ENCODE measurements at regions not wholly inside any gene's neighbourhood (a gene's known extent, or its start where the extent isn't known, plus 50 kb on each side); places are given as distances from the start of the nearest gene placed in this dataset.

DNA sequence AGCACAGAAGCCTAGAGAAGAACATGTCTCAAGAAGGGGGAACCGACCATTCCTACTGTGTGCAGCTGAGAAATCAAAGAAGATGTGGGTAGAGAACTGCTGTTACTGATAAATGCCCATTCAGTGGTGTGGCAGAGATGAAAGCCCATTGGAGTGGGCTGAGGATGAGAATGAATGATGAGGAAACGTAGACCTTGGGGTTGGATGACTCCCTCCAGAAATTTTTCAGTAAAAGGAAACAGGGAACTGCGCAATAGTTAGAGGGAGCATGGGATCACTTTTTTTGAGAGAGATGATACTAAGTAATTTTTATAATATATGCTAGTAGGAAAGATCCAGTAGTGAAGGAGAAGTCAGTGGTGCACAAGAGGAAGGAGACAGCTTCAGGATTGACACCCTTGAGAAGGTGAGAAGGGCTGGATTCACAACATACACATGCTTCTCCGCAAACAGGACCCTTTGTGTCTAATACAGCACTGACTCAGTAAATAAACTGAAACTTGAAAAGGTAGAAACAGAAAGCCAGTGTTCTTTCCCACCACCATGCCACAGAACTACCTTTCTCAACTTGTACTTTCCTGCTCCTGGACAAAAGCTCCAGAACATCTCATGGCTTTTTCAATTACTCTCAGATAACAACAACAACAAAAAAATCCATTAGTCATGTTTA is 104.7 kb upstream of the IL6 start:
- peaks cover 0 to 8% of the 10 kb centered on the region in 2 donors for H3K9me3 ChIP-seq
- no peaks in the 10 kb centered on the region for H3K4me1 ChIP-seq
- intact Hi-C loops (cut with DNase I; ENCODE audit: low total_unique reads) = no loop called here
- no peak for DNase-seq
- no peaks in the 10 kb centered on the region for H3K36me3 ChIP-seq
- no peaks in the 10 kb centered on the region for H3K27me3 ChIP-seq
- H3K27ac ChIP-seq = no peak overlapping the region
- no peak overlapping the region for H3K4me3 ChIP-seq
- no peak for TF ChIP-seq POLR2A (IDR thresholded peaks at IDR 0.05)
- TF ChIP-seq, protein P1, sequence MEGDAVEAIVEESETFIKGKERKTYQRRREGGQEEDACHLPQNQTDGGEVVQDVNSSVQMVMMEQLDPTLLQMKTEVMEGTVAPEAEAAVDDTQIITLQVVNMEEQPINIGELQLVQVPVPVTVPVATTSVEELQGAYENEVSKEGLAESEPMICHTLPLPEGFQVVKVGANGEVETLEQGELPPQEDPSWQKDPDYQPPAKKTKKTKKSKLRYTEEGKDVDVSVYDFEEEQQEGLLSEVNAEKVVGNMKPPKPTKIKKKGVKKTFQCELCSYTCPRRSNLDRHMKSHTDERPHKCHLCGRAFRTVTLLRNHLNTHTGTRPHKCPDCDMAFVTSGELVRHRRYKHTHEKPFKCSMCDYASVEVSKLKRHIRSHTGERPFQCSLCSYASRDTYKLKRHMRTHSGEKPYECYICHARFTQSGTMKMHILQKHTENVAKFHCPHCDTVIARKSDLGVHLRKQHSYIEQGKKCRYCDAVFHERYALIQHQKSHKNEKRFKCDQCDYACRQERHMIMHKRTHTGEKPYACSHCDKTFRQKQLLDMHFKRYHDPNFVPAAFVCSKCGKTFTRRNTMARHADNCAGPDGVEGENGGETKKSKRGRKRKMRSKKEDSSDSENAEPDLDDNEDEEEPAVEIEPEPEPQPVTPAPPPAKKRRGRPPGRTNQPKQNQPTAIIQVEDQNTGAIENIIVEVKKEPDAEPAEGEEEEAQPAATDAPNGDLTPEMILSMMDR (IDR thresholded peaks at IDR 0.05) = no peak

DNA sequence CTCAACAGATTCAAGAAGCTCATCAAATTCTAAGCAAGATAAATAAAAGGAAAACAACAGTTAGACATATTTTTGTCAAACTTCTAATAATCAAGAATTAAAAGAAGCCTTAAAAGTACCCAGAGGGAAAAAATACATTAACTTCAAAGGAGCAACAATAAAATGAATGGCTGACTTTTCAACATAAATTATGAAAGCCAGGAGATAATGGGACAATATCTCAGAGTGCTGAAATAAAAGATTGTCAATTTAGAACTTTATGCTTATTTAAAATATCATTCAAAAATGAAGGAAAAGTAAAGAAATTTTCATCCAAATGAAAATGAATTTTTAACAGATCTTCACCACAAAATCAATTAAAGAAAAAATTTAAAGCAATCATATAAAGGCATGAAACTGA is 108.5 kb upstream of the IL6 start:
- no peak for DNase-seq
- no peaks in the 10 kb centered on the region for H3K27me3 ChIP-seq
- H3K4me1 ChIP-seq = no peaks in the 10 kb centered on the region
- no peak overlapping the region for H3K27ac ChIP-seq
- TF ChIP-seq, protein P1 (IDR thresholded peaks at IDR 0.05) = no peak
- no peak for TF ChIP-seq POLR2A (IDR thresholded peaks at IDR 0.05)
- no peak overlapping the region for H3K4me3 ChIP-seq
- intact Hi-C loops (cut with DNase I; ENCODE audit: low total_unique reads) = no loop called here
- H3K36me3 ChIP-seq = no peaks in the 10 kb centered on the region
- peaks cover 0 to 8% of the 10 kb centered on the region in 2 donors for H3K9me3 ChIP-seq

DNA sequence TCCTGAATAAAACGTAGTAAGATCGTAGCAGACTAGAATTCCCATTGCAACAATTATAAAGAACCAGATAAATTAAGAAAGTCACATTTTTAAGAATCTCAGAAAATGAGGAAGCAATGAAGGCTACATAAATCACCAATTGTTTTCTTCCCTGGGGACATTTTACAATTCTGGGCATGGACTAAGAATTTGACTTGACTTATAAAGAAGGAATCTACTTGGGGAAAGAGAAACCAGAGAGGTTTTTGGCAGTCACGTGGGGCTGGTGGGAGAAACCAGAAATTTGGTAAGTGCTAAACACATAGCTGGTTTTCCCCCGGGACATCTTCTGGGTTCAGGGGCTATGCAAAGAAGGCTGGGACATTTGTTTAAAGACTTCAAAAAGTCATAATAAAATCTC is 109.8 kb upstream of the IL6 start:
- DNase-seq = no peak
- H3K9me3 ChIP-seq = peaks cover 0 to 8% of the 10 kb centered on the region in 2 donors
- TF ChIP-seq POLR2A (IDR thresholded peaks at IDR 0.05) = no peak
- TF ChIP-seq, protein P1 (IDR thresholded peaks at IDR 0.05) = no peak
- intact Hi-C loops (cut with DNase I; ENCODE audit: low total_unique reads) = no loop called here
- no peaks in the 10 kb centered on the region for H3K4me1 ChIP-seq
- no peak overlapping the region for H3K4me3 ChIP-seq
- no peaks in the 10 kb centered on the region for H3K27me3 ChIP-seq
- no peaks in the 10 kb centered on the region for H3K36me3 ChIP-seq
- no peak overlapping the region for H3K27ac ChIP-seq

DNA sequence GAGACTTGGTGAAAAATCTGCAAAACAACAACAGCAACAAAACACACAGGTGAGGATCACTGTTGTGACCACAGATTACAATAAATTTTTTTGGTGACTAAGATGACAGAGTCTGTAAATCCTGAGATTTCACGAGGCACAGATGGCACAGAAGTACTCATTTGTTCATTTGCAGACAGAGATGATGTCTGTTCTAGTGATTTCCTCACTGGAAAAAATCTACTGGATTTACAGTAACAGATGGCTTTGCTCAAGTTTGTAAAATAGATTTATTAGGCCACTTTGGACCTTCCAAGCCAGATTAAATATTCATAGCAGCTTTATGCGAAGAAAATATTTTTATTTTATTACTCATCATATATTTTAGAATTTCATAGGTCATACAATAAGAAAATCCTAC is 113.5 kb upstream of the IL6 start:
- Histone ChIP-seq H3K4me3 (no peak overlapping the region), H3K27me3 (no peaks in the 10 kb centered on the region), H3K27ac (no peak overlapping the region), H3K36me3 (no peaks in the 10 kb centered on the region), H3K4me1 (no peaks in the 10 kb centered on the region), H3K9me3 (peaks cover 0 to 6% of the 10 kb centered on the region in 2 donors)
- TF ChIP-seq, protein P1 (IDR thresholded peaks at IDR 0.05) = no peak
- no peak for TF ChIP-seq POLR2A (IDR thresholded peaks at IDR 0.05)
- intact Hi-C loops (cut with DNase I; ENCODE audit: low total_unique reads) = no loop called here
- DNase-seq = no peak

DNA sequence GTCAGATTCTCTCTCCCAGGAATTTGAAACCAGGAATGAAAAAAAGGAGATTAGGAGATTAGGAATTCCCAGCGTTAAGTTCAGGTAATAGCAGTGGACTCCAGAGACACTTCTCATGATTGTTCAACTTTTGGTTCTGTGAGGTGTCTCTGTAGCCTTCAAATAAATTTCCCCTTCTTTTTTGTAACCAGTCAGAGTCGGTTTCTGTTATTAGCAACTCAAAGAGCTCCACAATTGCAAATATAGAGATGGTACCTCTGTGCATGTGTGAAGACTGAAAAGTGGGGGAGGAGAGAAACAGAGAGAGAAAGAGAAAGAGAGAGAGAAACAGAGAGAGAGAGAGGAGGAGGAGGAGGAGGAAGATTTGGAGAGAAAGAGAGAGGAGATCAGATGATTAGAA is 112.8 kb upstream of the STEAP1B start:
- intact Hi-C loops (cut with DNase I; ENCODE audit: low total_unique reads) = no loop called here
- Histone ChIP-seq H3K27ac (no peak overlapping the region), H3K4me1 (no peaks in the 10 kb centered on the region), H3K36me3 (no peaks in the 10 kb centered on the region), H3K27me3 (no peaks in the 10 kb centered on the region), H3K4me3 (no peak overlapping the region), H3K9me3 (no peaks in the 10 kb centered on the region)
- no peak for TF ChIP-seq POLR2A (IDR thresholded peaks at IDR 0.05)
- TF ChIP-seq, protein P1 (IDR thresholded peaks at IDR 0.05) = no peak
- no peak for DNase-seq
